Karpas-422 (cell line): ENCODE measurements at regions not wholly inside any gene's neighbourhood (a gene's known extent, or its start where the extent isn't known, plus 50 kb on each side); places are given as distances from the start of the nearest gene placed in this dataset.
"Not testable (repeated sequence)": the region's sequence is repeated elsewhere in the genome, so short reads cannot be mapped to it uniquely, and the experiment has no call there.

Experiments
- DNase-seq: peaks from one replicate; pipeline ENCODE4 v3.0.0-alpha.2; 2015
- H2AFZ ChIP-seq: fragments of 200-600 bp; sonication (generic); 2 replicates; pipeline ENCODE4 v1.6.1; 2014; ENCODE audit warnings: antibody characterized with exemption, low read length, mixed read lengths
- H3K27ac ChIP-seq: fragments of 200-600 bp; sonication (generic); 2 replicates; pipeline ENCODE4 v1.5.1; 2014; ENCODE audit warnings: mild to moderate bottlenecking, low read length, moderate library complexity
- H3K27me3 ChIP-seq: fragments of 200-600 bp; sonication (generic); 2 replicates; pipeline ENCODE4 v1.6.1; 2014; ENCODE audit warnings: low read length, mixed read lengths
- H3K36me3 ChIP-seq: fragments of 200-600 bp; sonication (generic); 2 replicates; pipeline ENCODE4 v1.6.1; 2014; ENCODE audit warnings: low read length, mixed read lengths; ENCODE audit not compliant: insufficient read depth
- H3K4me1 ChIP-seq: fragments of 200-600 bp; sonication (generic); 2 replicates; pipeline ENCODE4 v1.6.1; 2014; ENCODE audit warnings: mild to moderate bottlenecking, low read length, mixed read lengths
- H3K4me2 ChIP-seq: fragments of 200-600 bp; sonication (generic); 2 replicates; pipeline ENCODE4 v1.6.1; 2014; ENCODE audit warnings: low read length, low read depth, mild to moderate bottlenecking; ENCODE audit not compliant: poor library complexity, severe bottlenecking
- H3K4me3 ChIP-seq: fragments of 200-600 bp; sonication (generic); 2 replicates; pipeline ENCODE4 v1.5.1; 2014; ENCODE audit warnings: mild to moderate bottlenecking, antibody characterized with exemption, low read length, mixed read lengths
- H3K79me2 ChIP-seq: fragments of 200-600 bp; sonication (generic); 2 replicates; pipeline ENCODE4 v1.6.1; 2014; ENCODE audit warnings: mild to moderate bottlenecking, low read length, mixed read lengths
- H3K9ac ChIP-seq: fragments of 200-600 bp; sonication (generic); 2 replicates; pipeline ENCODE4 v1.6.0; 2014; ENCODE audit warnings: low read length
- H3K9me2 ChIP-seq: fragments of 200-600 bp; sonication (generic), shearing (Covaris generic); replicated peaks from 2 replicates; pipeline ENCODE4 v1.6.0; 2014; ENCODE audit warnings: mild to moderate bottlenecking, low read length, moderate library complexity; ENCODE audit not compliant: insufficient read depth
- H3K9me3 ChIP-seq: fragments of 300-700, 200-600 bp; sonication (generic); 2 replicates; pipeline ENCODE4 v1.6.1; 2014; ENCODE audit warnings: low read length, mixed read lengths
- H4K20me1 ChIP-seq: fragments of 200-600 bp; sonication (generic); 2 replicates; pipeline ENCODE4 v1.6.1; 2014; ENCODE audit warnings: mild to moderate bottlenecking, antibody characterized with exemption, low read length, low read depth; ENCODE audit not compliant: insufficient read depth

DNA sequence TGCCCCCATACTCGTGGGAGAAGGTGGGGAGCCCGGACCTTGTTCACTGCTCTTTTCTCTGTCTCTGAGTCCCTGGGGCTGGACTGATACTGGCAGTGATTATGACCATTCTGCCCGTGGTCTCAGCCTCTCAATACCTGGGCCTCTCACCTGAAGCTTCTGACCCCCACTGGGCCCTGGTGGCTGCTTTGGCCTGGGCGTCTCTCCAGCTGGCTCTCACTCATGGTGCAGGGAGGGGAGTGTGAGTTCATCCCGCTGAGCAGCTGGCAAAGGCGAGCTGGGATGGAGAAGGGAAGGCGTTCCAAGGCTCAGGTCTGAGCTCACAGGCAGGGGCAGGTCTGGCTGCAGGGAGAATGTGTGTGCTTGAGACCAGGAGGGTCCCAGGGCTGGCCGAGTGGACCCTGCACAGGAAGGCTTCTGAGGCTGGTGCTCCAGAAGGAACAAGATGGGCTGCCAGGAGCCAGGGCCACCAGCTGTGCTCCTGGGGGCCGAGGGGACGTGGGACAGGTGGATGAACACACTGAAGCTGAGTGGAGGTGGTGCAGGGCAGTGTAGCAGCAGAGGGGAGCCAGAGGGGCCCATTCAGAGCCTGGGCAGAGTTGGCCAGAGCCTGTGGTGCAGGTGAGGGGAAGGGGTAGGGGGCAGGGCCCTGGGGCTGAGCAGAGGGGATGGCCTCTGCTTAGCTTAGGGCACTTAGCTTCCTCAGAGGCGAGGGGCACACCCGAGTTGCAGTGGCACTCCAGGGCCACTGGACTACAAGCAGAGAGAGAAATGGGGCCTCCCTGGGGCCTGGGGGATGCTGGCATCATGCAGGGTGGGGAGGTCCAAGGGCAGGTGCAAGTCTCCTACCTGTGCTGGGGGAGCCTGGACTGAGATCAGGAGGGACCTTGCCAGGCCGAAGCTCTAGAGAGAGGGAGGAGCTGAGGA is 122.5 kb downstream of the TMEM121 start:
- not testable (repeated sequence) for H3K79me2 ChIP-seq, H3K4me1 ChIP-seq, H3K36me3 ChIP-seq, H3K9ac ChIP-seq, H3K9me3 ChIP-seq, H3K27ac ChIP-seq, H3K27me3 ChIP-seq, DNase-seq, H3K4me3 ChIP-seq, H3K9me2 ChIP-seq, H4K20me1 ChIP-seq
- peak overlapping the region; percentile 16 for H3K4me2 ChIP-seq
- peak overlapping the region; percentile 23; the same call in 1 of the 2 replicates for H2AFZ ChIP-seq

DNA sequence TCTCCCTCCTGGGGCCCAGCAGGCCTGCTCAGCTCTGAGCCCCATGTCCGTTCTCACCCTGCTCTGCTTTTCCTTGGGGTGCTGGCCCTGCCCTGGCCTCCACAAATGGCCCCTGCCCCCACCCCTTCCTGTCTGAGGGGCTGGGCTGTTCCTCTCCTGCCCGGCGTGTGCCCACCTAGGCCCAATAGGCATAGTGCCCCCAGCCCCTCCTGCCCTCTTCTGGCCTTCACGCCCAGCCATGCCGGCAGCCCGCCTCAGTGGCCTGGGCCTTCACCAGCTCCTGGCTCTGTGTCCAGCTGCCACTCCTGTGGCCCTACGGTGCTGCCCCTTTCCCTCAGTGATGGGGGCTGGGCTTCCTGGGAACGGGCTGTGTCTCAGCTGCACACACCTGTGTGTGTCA is 125.9 kb downstream of the TMEM121 start:
- H4K20me1 ChIP-seq, H3K27ac ChIP-seq, H3K9ac ChIP-seq, H3K4me1 ChIP-seq, DNase-seq, H2AFZ ChIP-seq, H3K36me3 ChIP-seq, H3K9me2 ChIP-seq, H3K4me3 ChIP-seq, H3K9me3 ChIP-seq, H3K79me2 ChIP-seq, H3K27me3 ChIP-seq, H3K4me2 ChIP-seq: not testable (repeated sequence)

DNA sequence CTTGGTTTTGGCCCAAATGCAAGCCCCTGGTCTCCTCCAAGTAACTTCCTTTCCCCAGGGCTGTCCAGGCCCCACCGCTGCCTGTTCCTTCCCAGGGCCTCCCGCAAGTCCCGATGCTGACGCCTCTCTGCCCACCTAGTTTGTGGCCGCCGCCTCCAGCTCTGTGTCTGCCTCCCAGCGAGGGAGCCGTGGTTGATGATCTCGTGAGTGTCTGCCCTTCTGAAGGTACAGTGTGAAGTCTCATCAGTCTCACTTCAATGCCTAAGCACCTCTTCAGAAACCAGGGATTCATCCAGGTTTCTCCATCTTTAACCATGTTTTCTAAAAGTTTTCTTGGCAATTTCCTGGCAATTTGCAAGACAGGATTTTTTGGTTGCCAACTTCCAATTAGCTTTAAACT is 127.5 kb downstream of the TMEM121 start:
- H3K9me3 ChIP-seq, H3K9me2 ChIP-seq, H3K9ac ChIP-seq, H3K36me3 ChIP-seq, H3K4me3 ChIP-seq, H3K4me2 ChIP-seq, H2AFZ ChIP-seq, H4K20me1 ChIP-seq, H3K4me1 ChIP-seq, H3K27ac ChIP-seq, H3K27me3 ChIP-seq, H3K79me2 ChIP-seq, DNase-seq: not testable (repeated sequence)

DNA sequence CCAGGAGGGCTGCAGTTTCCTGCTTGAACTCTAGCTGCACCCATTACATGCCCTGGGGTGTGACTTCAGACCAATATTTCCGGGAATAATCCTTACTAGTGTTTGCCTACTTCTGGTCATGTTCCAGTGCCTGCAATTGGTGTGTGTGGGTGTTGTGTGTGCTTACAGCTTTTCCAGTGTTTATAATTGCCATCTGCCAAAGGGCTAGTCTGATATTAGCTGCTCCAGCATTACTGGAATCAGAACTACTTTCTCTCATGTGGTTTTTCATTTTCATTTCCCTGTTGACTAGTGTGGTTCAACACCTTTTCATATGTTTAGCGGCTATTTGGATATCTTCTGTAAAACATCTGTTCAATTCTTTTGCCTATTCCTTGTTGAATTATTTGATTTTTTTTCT is 132.9 kb downstream of the TMEM121 start:
- H3K4me1 ChIP-seq, H3K9me2 ChIP-seq, H3K9ac ChIP-seq, H4K20me1 ChIP-seq, H2AFZ ChIP-seq, H3K4me3 ChIP-seq, H3K79me2 ChIP-seq, H3K27ac ChIP-seq, H3K4me2 ChIP-seq, H3K36me3 ChIP-seq, H3K27me3 ChIP-seq, DNase-seq: not testable (repeated sequence)
- H3K9me3 ChIP-seq = peaks cover 17% of the 10 kb centered on the region

DNA sequence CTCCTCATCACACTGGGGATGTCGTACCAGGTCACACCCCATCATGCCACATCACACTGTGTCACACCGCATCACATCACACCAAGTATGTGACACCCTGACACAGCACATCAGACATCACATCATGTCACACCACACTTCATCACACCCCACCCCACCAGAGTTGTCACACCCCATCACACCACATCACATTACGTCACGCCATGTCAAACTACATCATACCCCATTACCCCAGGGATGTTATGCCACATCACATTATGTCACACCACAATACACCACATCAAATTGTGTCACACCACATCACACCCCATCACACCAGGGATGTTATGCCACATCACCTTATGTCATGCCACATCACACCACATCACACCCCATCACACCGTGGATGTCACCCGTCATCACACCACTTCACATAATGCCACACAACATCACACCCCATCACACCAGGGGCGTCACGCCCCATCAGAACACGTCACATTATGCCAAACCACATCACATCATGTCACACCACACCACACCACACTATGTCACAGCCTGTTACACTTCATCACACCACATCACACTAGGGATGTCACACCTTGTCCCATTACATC is 133.6 kb downstream of the TMEM121 start:
- no peaks in the 10 kb centered on the region for H3K79me2 ChIP-seq
- no peak for DNase-seq
- H3K9me2 ChIP-seq = no peaks in the 10 kb centered on the region
- H4K20me1 ChIP-seq = no peaks in the 10 kb centered on the region
- no peaks in the 10 kb centered on the region for H3K36me3 ChIP-seq
- H3K4me2 ChIP-seq = no peak overlapping the region
- no peak overlapping the region for H3K4me3 ChIP-seq
- no peak overlapping the region for H3K27ac ChIP-seq
- no peak overlapping the region for H2AFZ ChIP-seq
- no peaks in the 10 kb centered on the region for H3K27me3 ChIP-seq
- no peak overlapping the region for H3K9ac ChIP-seq
- peaks cover 17% of the 10 kb centered on the region for H3K9me3 ChIP-seq
- H3K4me1 ChIP-seq = no peaks in the 10 kb centered on the region

DNA sequence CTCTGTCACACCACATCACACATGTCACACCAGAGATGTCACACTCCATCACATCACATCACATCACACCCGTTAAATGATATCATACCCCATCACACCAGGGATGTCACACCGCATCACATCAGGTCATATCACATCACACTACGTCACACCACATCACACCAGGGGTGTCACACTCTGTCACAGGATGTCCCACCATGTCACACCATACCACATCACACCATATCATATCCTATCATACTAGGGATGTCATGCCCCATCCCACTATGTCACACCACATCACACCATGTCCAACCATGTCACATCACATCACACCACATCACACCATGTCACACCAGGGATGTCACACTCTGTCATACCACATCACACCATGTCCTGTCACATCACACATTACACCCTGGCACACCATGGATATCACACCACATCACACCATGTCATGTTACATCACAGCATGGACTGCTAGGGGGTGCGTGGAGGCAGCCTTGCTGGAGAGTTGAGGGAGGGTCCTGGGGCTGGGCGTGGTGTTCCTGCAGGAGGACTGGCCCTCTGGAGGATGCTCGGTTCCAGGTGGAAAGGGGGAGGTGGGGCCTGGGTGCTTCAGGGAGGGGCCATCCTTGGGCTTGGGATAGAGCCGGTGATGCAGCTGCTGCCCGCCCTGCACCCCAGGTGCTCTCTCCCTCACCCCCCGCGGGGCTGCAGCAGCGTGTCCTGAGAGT is 134.6 kb downstream of the TMEM121 start:
- Histone ChIP-seq H3K9me2 (no peaks in the 10 kb centered on the region), H3K79me2 (no peaks in the 10 kb centered on the region), H3K27me3 (no peaks in the 10 kb centered on the region), H2AFZ (no peak overlapping the region), H4K20me1 (no peaks in the 10 kb centered on the region), H3K27ac (no peak overlapping the region), H3K9ac (no peak overlapping the region), H3K4me1 (no peaks in the 10 kb centered on the region), H3K36me3 (no peaks in the 10 kb centered on the region), H3K9me3 (peaks cover 17% of the 10 kb centered on the region), H3K4me2 (no peak overlapping the region), H3K4me3 (no peak overlapping the region)
- DNase-seq = no peak

DNA sequence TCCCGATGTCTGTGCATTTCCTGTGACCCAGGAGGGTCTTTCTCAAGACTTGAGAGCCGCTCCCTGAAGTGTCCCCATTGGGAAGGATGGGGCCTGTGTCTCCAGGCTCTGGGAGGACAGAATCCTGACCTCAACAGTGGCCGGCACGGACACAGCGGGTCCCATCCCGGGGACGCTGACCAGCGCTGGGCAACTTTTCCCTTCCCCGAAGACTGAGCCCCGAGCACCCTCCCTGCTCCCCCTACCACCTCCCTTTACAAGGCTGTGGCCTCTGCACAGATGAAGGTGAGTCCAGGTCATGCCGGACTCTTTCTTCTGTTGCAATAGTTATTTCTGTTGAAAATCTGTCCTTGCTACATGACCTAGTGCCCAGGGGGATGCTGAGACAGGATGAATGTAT is 135.7 kb downstream of the TMEM121 start:
- H3K9ac ChIP-seq, H3K4me1 ChIP-seq, H3K9me2 ChIP-seq, H3K27ac ChIP-seq, DNase-seq, H3K36me3 ChIP-seq, H3K27me3 ChIP-seq, H3K4me2 ChIP-seq, H2AFZ ChIP-seq, H4K20me1 ChIP-seq, H3K4me3 ChIP-seq, H3K79me2 ChIP-seq: not testable (repeated sequence)
- H3K9me3 ChIP-seq = peaks cover 17% of the 10 kb centered on the region

DNA sequence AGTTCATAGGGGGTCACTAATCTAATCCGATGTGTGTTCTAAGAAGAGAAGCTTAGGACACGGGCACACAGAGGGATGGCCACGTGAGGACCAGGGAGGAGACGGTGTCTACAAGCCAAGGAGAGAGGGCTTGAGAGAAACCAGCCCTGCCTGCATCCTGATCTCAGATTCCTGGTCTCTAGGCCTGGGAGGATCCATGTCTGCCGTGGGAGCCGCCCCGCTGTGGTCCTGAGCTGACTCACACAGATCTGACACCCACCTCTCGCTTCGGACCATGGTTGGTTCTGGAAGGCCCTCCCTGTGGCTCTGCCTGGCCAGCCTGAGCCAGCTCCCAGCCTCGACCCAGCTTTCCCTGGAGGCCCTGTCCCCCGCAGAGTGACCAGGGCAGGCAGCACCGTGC is 136.2 kb downstream of the TMEM121 start:
- not testable (repeated sequence) for H3K36me3 ChIP-seq, H3K9me2 ChIP-seq, H3K79me2 ChIP-seq, H3K4me3 ChIP-seq, H3K4me2 ChIP-seq, H3K27ac ChIP-seq, H3K27me3 ChIP-seq, H2AFZ ChIP-seq, H3K9ac ChIP-seq, H4K20me1 ChIP-seq, DNase-seq, H3K4me1 ChIP-seq
- peaks cover 17% of the 10 kb centered on the region for H3K9me3 ChIP-seq
